Body of pancreas (tissue), 4 donors: ENCODE measurements at regions not wholly inside any gene's neighbourhood (a gene's known extent, or its start where the extent isn't known, plus 50 kb on each side); places are given as distances from the start of the nearest gene placed in this dataset.
A peak's percentile ranks its signal among the peaks of the same experiment; 100 is the strongest.
"Not testable (repeated sequence)": the region's sequence is repeated elsewhere in the genome, so short reads cannot be mapped to it uniquely, and the experiment has no call there.

ENCODE experiments used
- ATAC-seq: fragments of 150-250 bp; one replicate; pipeline ENCODE4 v1.9.1; 2016
- DNase-seq, 4 donors: peaks; one replicate each; pipeline ENCODE4 v3.0.0-alpha.2; 2019
- H3K27ac ChIP-seq, 4 donors: fragments of 200-600 bp; sonication (generic); 1 replicate in 3 of 4; 2 replicates in 1 of 4; pipeline versions ENCODE4 v1.5.1 to v1.6.1; 2016 to 2019; ENCODE audit warnings: mild to moderate bottlenecking in 1 of 4, mixed read lengths in 1 of 4, moderate library complexity in 1 of 4
- H3K27me3 ChIP-seq, 2 donors: fragments of 200-600 bp; sonication (generic); one replicate each; pipeline ENCODE4 v1.6.0; 2016; ENCODE audit warnings: mild to moderate bottlenecking in 1 of 2
- H3K36me3 ChIP-seq, 2 donors: fragments of 200-600 bp; sonication (generic); replicated peaks in 1 of 2; 2 replicates each; pipeline ENCODE4 v1.5.1; 2016; ENCODE audit warnings: low read depth in 2 of 2; ENCODE audit not compliant: insufficient read depth in 1 of 2
- H3K4me1 ChIP-seq: fragments of 200-600 bp; sonication (generic); one replicate; pipeline ENCODE4 v1.6.0; 2016
- H3K4me3 ChIP-seq, 2 donors: fragments of 200-600 bp; sonication (generic); 1 replicate in 1 of 2; 2 replicates in 1 of 2; pipeline ENCODE4 v1.5.1; 2016 to 2019
- H3K9me3 ChIP-seq, 3 donors: fragments of 200-600 bp; sonication (generic); 1 replicate in 2 of 3; 2 replicates in 1 of 3; pipeline ENCODE4 v1.5.1; 2016
- CTCF ChIP-seq, 7 experiments: fragments of 450-650 bp in 4 of 7; fragments of 200-600 bp in 3 of 7; sonication (generic) in 3 of 7; IDR thresholded peaks; one replicate each; pipeline ENCODE4 v1.5.1; 2016 to 2019; ENCODE audit warnings: antibody characterized with exemption in 7 of 7
- POLR2A ChIP-seq, 3 donors: fragments of 450-650 bp; IDR thresholded peaks; one replicate each; pipeline ENCODE4 v1.6.1; 2016; ENCODE audit warnings: antibody characterized with exemption in 3 of 3, mild to moderate bottlenecking in 2 of 3
- WGBS, 2 donors: methylation state at CpG; one replicate each; pipeline ENCODE4 v1.1.5; 2017; 5-methylcytosine and 5-hydroxymethylcytosine counted together
- intact Hi-C: fragments of 100-400 bp; cut with DNase I; formaldehyde crosslinking; loops from one replicate; pipeline ENCODE4 v1.15.1; 2023

DNA sequence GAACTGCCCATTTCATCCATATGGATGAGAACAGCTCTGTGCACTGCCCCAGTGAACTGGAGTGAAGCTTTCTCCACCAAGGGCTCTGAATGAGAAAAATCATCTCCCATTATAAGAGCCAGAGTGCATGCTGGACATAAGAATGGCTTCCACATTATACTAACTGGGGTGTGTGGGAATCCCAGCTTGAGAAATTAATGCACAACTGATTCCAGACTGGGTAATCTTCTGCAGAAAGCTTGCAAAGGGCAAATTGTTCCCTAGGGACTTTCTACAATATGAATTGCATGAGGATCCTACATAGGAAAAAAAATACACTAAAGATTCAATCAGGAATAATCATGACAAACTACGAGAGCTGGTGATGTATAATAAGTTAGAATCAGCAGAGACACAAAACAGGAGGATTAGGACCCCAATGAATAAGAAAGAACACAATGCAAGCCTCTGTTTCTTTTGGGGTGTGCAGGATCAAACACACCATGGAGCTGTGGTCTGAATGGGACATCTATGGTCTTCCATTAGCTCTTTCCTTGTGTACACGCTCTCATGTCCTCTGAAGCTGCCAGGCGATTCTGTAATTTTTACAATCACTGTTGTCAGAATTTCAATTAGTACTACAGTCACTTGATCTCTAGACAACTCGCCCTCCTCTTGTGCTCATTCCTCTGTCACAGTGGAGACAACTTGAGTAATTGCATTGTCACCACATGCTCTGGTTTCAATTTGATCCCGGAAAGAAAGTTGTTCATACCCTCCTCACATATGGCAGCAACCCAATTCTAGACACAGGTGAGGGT, 1327.4 kb downstream of the GATA3 start:
- Histone ChIP-seq H3K36me3 (no peaks in the 10 kb centered on the region), H3K9me3 (no peaks in the 10 kb centered on the region), H3K4me1 (no peaks in the 10 kb centered on the region), H3K27ac (no peak overlapping the region), H3K4me3 (no peak overlapping the region), H3K27me3 (no peaks in the 10 kb centered on the region)
- intact Hi-C loops: no loop called here
- 48 to 53% methylated on average over 5 of the region's 5 CpGs for WGBS, 2 donors
- no peak for DNase-seq
- ATAC-seq: no peak
- TF ChIP-seq POLR2A (IDR thresholded peaks at IDR 0.05) (no peak), CTCF (IDR thresholded peaks at IDR 0.05) (no peak)

- Histone ChIP-seq H3K4me3 (no peak overlapping the region), H3K27ac (no peak overlapping the region), H3K27me3 (no peaks in the 10 kb centered on the region), H3K4me1 (no peaks in the 10 kb centered on the region), H3K36me3 (no peaks in the 10 kb centered on the region), H3K9me3 (no peaks in the 10 kb centered on the region)
- 38 to 41% methylated on average over 3 of the region's 3 CpGs for WGBS, 2 donors
- ATAC-seq (no peak), DNase-seq (no peak)
- no peak for TF ChIP-seq CTCF (IDR thresholded peaks at IDR 0.05)
- TF ChIP-seq POLR2A (IDR thresholded peaks at IDR 0.05): no peak
- intact Hi-C loops: no loop called here
These were observed 1328.0 kb downstream of the GATA3 start for GRCh38 chr10:9382533-9382866.

DNA sequence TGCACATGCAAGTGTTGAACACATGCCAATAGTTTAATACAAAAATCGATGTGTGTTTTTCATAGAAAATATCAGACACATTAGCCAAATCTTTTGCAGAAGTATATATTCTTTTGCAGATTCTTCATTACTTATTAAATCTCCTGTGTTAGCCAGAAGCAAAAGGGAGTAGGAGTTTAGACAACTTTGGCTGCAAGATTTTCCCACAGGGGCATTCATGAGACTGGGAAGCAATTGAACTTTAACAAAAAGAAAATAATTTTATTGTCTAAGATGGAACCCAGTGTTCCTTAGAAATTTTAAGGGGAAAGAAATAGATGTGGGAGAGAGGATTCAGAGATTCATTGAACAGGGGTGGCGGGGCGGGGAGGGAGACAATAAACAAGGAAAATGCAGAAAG, 1336.0 kb downstream of the GATA3 start:
- ATAC-seq: no peak
- intact Hi-C loops: no loop called here
- WGBS, 2 donors: 76 to 82% methylated on average over 3 of the region's 3 CpGs
- no peaks in the 10 kb centered on the region for H3K4me1 ChIP-seq
- H3K9me3 ChIP-seq: no peaks in the 10 kb centered on the region
- no peaks in the 10 kb centered on the region for H3K27me3 ChIP-seq
- TF ChIP-seq POLR2A (IDR thresholded peaks at IDR 0.05): no peak
- no peak for TF ChIP-seq CTCF (IDR thresholded peaks at IDR 0.05)
- H3K4me3 ChIP-seq: no peak overlapping the region
- no peak for DNase-seq
- no peaks in the 10 kb centered on the region for H3K36me3 ChIP-seq
- no peak overlapping the region for H3K27ac ChIP-seq

GRCh38 chr10:9399275-9399983, 1344.9 kb downstream of the GATA3 start:
- 48 to 54% methylated on average over 6 of the region's 6 CpGs for WGBS, 2 donors
- H3K4me1 ChIP-seq: no peaks in the 10 kb centered on the region
- H3K9me3 ChIP-seq: no peaks in the 10 kb centered on the region
- no peak overlapping the region for H3K4me3 ChIP-seq
- TF ChIP-seq CTCF (IDR thresholded peaks at IDR 0.05) (no peak), POLR2A (IDR thresholded peaks at IDR 0.05) (no peak)
- no peaks in the 10 kb centered on the region for H3K36me3 ChIP-seq
- no peak overlapping the region for H3K27ac ChIP-seq
- ATAC-seq: no peak
- intact Hi-C loops: no loop called here
- no peaks in the 10 kb centered on the region for H3K27me3 ChIP-seq
- DNase-seq: no peak

DNA sequence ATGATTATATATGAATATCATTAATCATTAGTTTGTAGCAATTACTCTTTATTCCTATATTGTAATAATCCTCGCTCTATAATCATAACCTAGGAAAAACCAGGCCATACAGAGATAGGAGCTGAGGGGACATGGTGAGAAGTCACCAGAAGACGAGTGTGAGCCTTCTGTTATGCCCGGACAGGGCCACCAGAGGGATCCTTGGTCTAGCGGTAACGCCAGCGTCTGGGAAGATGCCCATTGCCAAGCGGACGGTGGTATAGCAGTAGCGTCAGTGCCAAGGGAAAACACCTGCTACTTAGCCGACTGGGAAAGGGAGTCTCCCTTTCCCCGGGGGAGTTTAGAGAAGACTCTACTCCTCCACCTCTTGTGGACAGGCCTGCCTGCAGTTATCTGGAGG, 1347.6 kb downstream of the GATA3 start:
- intact Hi-C loops: not testable (repeated sequence)

GRCh38 chr10:9402507-9403195, 1348.2 kb downstream of the GATA3 start:
- H3K4me1 ChIP-seq, H3K27me3 ChIP-seq, H3K9me3 ChIP-seq, H3K27ac ChIP-seq, H3K36me3 ChIP-seq, DNase-seq, H3K4me3 ChIP-seq, intact Hi-C loops, ATAC-seq: not testable (repeated sequence)
- 49 to 53% methylated on average over 9 of the region's 9 CpGs for WGBS, 2 donors

More for the DNA sequence above, 1347.6 kb downstream of the GATA3 start:
- peak in 1 of 4 donors; percentile 17 for DNase-seq
- H3K4me1 ChIP-seq, H3K36me3 ChIP-seq, ATAC-seq, H3K27me3 ChIP-seq, H3K4me3 ChIP-seq, H3K9me3 ChIP-seq, H3K27ac ChIP-seq: not testable (repeated sequence)
- 77 to 79% methylated on average over 11 of the region's 11 CpGs for WGBS, 2 donors

- H3K36me3 ChIP-seq, ATAC-seq, H3K27ac ChIP-seq, intact Hi-C loops, DNase-seq, H3K27me3 ChIP-seq, H3K4me1 ChIP-seq, H3K4me3 ChIP-seq, H3K9me3 ChIP-seq: not testable (repeated sequence)
- 90 to 93% methylated on average over 6 to 29 of the region's 29 CpGs for WGBS, 2 donors
These were observed 1352.7 kb downstream of the GATA3 start for GRCh38 chr10:9407201-9407600.
